GM12865 (cell line): ENCODE measurements at regions not wholly inside any gene's neighbourhood (a gene's known extent, or its start where the extent isn't known, plus 50 kb on each side); places are given as distances from the start of the nearest gene placed in this dataset.

ENCODE experiments used
- DNase-seq: peaks from one replicate; pipeline ENCODE4 v3.0.0; 2010; ENCODE audit warnings: low read depth
- H3K4me3 ChIP-seq: 2 replicates; pipeline ENCODE4 v1.5.1; 2011; ENCODE audit warnings: mild to moderate bottlenecking, low read depth, low read length, control low read depth
- TF ChIP-seq, protein P1 (sequence below): IDR thresholded peaks from 2 replicates; pipeline ENCODE4 v1.5.1; 2011; ENCODE audit warnings: low read length, control low read depth, low read depth, inconsistent platforms; ENCODE audit not compliant: insufficient read depth; ENCODE audit errors: missing control alignments

DNA sequence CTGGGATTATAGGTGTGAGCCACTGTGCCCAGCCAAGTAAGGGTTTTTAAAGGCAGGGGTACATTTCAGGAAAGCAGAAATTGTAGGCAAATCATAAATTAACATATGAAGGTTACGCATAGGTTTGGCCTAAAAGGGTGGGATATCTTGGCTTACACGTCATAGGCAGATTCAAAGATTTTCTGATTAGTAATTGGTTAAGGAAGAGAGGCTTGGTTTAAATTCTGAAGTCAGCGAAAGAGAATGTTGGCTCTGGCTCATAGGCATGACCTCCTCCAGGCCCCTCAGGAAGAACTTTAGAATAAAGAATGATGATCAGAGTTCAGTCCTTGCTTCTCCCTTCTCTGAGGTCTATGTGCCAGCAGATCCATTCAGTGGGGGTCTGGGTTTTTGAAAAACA, 124.8 kb upstream of the RBBP6 start:
- no peak overlapping the region for H3K4me3 ChIP-seq
- DNase-seq, result no peak
- TF ChIP-seq, protein P1, sequence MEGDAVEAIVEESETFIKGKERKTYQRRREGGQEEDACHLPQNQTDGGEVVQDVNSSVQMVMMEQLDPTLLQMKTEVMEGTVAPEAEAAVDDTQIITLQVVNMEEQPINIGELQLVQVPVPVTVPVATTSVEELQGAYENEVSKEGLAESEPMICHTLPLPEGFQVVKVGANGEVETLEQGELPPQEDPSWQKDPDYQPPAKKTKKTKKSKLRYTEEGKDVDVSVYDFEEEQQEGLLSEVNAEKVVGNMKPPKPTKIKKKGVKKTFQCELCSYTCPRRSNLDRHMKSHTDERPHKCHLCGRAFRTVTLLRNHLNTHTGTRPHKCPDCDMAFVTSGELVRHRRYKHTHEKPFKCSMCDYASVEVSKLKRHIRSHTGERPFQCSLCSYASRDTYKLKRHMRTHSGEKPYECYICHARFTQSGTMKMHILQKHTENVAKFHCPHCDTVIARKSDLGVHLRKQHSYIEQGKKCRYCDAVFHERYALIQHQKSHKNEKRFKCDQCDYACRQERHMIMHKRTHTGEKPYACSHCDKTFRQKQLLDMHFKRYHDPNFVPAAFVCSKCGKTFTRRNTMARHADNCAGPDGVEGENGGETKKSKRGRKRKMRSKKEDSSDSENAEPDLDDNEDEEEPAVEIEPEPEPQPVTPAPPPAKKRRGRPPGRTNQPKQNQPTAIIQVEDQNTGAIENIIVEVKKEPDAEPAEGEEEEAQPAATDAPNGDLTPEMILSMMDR, result no peak

DNA sequence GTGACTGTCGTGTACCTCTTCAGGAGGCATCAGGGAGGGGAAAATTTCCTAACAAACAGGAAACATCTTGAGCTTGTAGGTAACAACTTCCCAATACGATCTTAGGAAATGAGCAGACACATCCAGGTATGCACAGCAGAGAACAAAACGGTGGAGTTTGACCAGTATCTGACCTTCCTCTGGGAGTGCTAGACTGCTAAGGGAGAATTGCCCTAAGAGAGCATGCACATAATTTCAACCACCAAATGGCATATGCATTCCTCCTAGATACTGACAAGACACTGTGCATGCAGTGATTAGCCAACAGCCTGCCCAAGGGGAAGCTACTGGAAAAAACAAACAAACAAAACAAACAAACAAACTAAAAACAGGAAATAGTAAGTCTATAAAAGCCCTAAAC, 120.6 kb upstream of the RBBP6 start:
- no peak overlapping the region for H3K4me3 ChIP-seq
- DNase-seq, result peak; percentile 6
- TF ChIP-seq, protein P1, result no peak

DNA sequence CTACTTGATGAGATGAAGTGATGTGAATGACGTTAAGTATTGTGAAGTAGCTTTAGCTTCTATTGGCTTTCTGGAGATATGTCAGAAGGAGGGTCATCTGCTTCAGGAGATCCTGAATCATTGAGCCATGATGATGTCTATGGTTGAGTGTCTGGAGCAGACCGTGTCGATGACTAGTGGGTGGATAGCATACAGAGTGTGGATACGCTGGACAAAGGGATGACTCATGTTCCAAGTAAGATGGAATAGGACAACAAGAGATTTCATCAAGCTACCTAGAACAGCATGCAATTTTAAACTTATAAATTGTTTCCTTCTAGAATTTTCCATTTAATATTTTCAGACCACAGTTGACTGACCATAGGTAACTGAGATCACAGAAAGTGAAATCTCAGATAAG, 116.1 kb upstream of the RBBP6 start:
- TF ChIP-seq, protein P1, result no peak
- H3K4me3 ChIP-seq, result no peak overlapping the region
- no peak for DNase-seq

DNA sequence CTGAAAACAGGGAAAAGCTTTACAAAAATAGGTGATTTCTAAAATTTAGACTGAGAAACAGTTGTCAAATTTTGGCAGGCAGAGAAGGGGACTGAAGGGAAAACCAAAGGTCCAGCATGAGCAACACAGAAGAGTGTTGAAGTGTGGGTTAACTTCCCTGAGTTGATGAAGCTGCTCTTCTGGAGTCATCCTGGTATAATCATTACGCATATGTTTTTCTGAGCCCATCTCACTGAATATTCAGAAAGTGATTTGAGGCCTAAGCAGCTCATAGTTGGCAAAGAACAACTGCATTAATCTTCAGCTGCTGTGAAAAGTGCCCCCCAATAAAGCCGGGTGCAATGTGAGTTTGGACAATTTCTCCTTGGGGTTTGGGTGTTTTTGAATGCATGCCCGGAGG, 115.0 kb upstream of the RBBP6 start:
- H3K4me3 ChIP-seq, result no peak overlapping the region
- no peak for DNase-seq
- TF ChIP-seq, protein P1, result no peak

DNA sequence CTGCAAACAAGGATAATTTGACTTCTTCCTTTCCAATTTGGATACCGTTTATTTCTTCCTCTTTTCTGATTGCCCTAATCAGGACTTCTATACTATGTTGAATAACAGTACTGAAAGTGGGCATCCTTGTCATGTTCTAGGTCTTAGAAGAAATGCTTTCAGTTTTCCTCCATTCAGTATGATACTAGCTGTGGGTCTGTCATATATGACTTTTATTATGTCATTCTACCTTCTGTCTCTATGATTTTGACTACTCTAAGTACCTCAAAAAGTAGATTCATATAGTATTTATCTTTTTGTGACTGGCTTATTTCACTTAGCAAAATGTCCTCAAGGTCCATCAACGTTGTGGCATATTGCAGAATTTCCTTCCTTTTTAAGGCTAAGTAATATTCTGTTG, 111.5 kb upstream of the RBBP6 start:
- peak; percentile 8 for DNase-seq
- TF ChIP-seq, protein P1, result no peak
- no peak overlapping the region for H3K4me3 ChIP-seq

DNA sequence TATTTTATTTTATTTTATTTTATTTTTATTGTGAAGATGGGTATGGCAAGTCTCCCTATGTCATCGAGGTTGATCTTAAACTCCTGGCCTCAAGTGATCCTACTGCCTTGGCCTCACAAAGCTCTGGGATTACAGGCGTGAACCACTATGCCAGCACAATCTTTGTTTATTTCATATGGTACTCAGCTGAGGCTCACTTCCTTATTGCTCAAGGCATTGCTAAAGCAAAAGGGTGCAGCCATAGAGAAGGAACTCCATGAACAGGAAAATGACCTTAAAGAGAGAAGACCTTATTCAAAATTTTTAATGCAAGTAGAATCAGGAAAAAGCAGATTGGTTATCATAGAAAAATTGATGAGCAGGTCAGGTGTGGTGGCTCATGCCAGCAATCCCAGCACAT, 110.6 kb upstream of the RBBP6 start:
- no peak for DNase-seq
- TF ChIP-seq, protein P1, result no peak
- H3K4me3 ChIP-seq, result no peak overlapping the region

DNA sequence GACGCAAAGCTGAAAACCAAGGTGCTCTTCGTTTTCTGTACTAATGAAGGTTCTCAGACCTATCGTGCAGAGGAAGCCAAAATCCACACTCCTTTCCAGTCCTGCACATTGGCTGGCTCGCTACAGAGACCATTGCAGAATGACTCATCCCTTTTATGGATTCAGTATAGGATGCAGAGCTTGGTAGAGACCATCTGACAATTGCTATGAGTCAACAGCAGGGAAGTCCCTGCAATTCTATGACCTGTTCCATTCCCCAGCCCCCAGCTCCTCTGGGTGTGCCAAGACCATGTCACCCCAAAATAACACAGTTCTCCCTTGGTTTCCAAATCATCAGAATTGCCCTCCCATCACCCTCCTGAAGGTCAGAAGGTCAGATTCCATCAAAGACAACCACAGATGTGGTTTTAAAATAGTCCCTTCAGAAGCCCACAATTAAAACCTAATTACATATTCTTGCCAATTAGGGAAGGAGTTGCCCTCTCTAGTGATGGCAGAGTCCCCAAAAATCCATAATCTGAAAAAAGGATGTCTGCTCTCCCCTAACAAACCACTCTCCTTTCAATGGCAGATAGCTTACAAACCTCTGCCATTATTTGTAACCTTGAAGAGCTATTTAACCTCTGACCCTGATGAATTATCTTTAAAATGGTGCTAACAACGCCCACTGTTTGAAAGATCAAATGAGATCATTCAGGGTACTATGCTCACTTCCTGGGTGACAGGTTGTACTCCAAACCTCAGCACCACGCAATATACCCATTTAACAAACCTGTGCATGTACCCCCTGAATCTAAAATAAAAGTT, 108.2 kb upstream of the RBBP6 start:
- H3K4me3 ChIP-seq, result no peak overlapping the region
- TF ChIP-seq, protein P1, result no peak
- DNase-seq, result peak; percentile 73
